Mesendoderm (in vitro differentiated cells): ENCODE measurements at regions not wholly inside any gene's neighbourhood (a gene's known extent, or its start where the extent isn't known, plus 50 kb on each side); places are given as distances from the start of the nearest gene placed in this dataset.

ENCODE experiments used
- DNase-seq: peaks from one replicate; pipeline ENCODE4 v3.0.0; 2013
- H2AK5ac ChIP-seq: 2 replicates; pipeline ENCODE4 v1.6.1; 2013; ENCODE audit warnings: low read length, inconsistent platforms
- H2BK120ac ChIP-seq: 2 replicates; pipeline ENCODE4 v1.6.1; 2013; ENCODE audit warnings: low read depth, mild to moderate bottlenecking, low read length, moderate library complexity, mixed read lengths
- H2BK15ac ChIP-seq: replicated peaks from 2 replicates; pipeline ENCODE4 v1.6.1; 2013; ENCODE audit warnings: low read depth, mild to moderate bottlenecking, moderate library complexity
- H2BK5ac ChIP-seq: 2 replicates; pipeline ENCODE4 v1.6.1; 2013; ENCODE audit warnings: low read length, inconsistent platforms
- H3K18ac ChIP-seq: 2 replicates; pipeline ENCODE4 v1.6.1; 2013; ENCODE audit warnings: mild to moderate bottlenecking, low read length, mixed read lengths
- H3K23ac ChIP-seq: one replicate; pipeline ENCODE4 v1.6.1; 2013; ENCODE audit warnings: low read length
- H3K27ac ChIP-seq: 2 replicates; pipeline ENCODE4 v1.5.1; 2013; ENCODE audit warnings: low read depth, mild to moderate bottlenecking, inconsistent platforms, low read length, moderate library complexity
- H3K27me3 ChIP-seq: 2 replicates; pipeline ENCODE4 v1.6.1; 2013; ENCODE audit warnings: low read length, control low read depth, mild to moderate bottlenecking, inconsistent platforms; ENCODE audit not compliant: insufficient read depth, poor library complexity
- H3K36me3 ChIP-seq: 2 replicates; pipeline ENCODE4 v1.6.1; 2013; ENCODE audit warnings: low read length, inconsistent platforms; ENCODE audit not compliant: control insufficient read depth, insufficient read depth
- H3K4ac ChIP-seq: one replicate; pipeline ENCODE4 v1.6.1; 2013; ENCODE audit warnings: low read depth, mild to moderate bottlenecking, low read length, moderate library complexity
- H3K4me1 ChIP-seq: 2 replicates; pipeline ENCODE4 v1.6.1; 2013; ENCODE audit warnings: low read depth, low read length, inconsistent platforms; ENCODE audit not compliant: control insufficient read depth
- H3K4me2 ChIP-seq: 2 replicates; pipeline ENCODE4 v1.6.1; 2013; ENCODE audit warnings: low read length
- H3K4me3 ChIP-seq: 2 replicates; pipeline ENCODE4 v1.5.1; 2013; ENCODE audit warnings: mild to moderate bottlenecking, low read length
- H3K56ac ChIP-seq: one replicate; pipeline ENCODE4 v1.6.1; 2013; ENCODE audit warnings: low read length
- H3K79me1 ChIP-seq: 2 replicates; pipeline ENCODE4 v1.6.1; 2013; ENCODE audit warnings: low read length, inconsistent platforms
- H3K79me2 ChIP-seq: 2 replicates; pipeline ENCODE4 v1.6.1; 2013; ENCODE audit warnings: mild to moderate bottlenecking, low read length; ENCODE audit not compliant: control insufficient read depth, insufficient read depth
- H3K9ac ChIP-seq: 2 replicates; pipeline ENCODE4 v1.6.1; 2013; ENCODE audit warnings: low read length, inconsistent platforms
- H4K5ac ChIP-seq: one replicate; pipeline ENCODE4 v1.6.1; 2013; ENCODE audit warnings: low read length
- H4K8ac ChIP-seq: one replicate; pipeline ENCODE4 v1.6.1; 2013; ENCODE audit warnings: low read depth, mild to moderate bottlenecking, control low read depth, low read length, moderate library complexity
- WGBS: extraction: QIAGEN DNeasy Blood & Tissue Kit; methylation state at CpG from one replicate; pipeline ENCODE4 v1.1.7; 2013; ENCODE audit warnings: low lambda C conversion rate, missing lambda C conversion rate; ENCODE audit not compliant: insufficient coverage; ENCODE audit errors: extremely low coverage; 5-methylcytosine and 5-hydroxymethylcytosine counted together

GRCh38 chr10:29932991-29933390 is 126.4 kb downstream of the JCAD start:
- H2BK15ac ChIP-seq: no peak overlapping the region
- no peak overlapping the region for H3K4me3 ChIP-seq
- no peak overlapping the region for H3K18ac ChIP-seq
- H3K4me1 ChIP-seq: no peaks in the 10 kb centered on the region
- no peak overlapping the region for H3K4ac ChIP-seq
- no peak overlapping the region for H3K23ac ChIP-seq
- H2BK120ac ChIP-seq: no peak overlapping the region
- H3K27ac ChIP-seq: no peak overlapping the region
- no peak overlapping the region for H3K9ac ChIP-seq
- H2BK5ac ChIP-seq: no peak overlapping the region
- H3K4me2 ChIP-seq: no peak overlapping the region
- H4K5ac ChIP-seq: no peak overlapping the region
- H2AK5ac ChIP-seq: no peak overlapping the region
- no peaks in the 10 kb centered on the region for H3K27me3 ChIP-seq
- no peak overlapping the region for H4K8ac ChIP-seq
- H3K56ac ChIP-seq: no peak overlapping the region
- no peaks in the 10 kb centered on the region for H3K79me1 ChIP-seq
- DNase-seq: no peak
- WGBS: no CpG with 5 or more reads among the region's 4 CpGs
- H3K79me2 ChIP-seq: no peaks in the 10 kb centered on the region
- H3K36me3 ChIP-seq: no peaks in the 10 kb centered on the region

GRCh38 chr10:29931833-29932232 is 127.6 kb downstream of the JCAD start:
- Histone ChIP-seq H3K4ac (no peak overlapping the region), H3K27ac (no peak overlapping the region)
- WGBS: no CpG with 5 or more reads among the region's 2 CpGs

DNA sequence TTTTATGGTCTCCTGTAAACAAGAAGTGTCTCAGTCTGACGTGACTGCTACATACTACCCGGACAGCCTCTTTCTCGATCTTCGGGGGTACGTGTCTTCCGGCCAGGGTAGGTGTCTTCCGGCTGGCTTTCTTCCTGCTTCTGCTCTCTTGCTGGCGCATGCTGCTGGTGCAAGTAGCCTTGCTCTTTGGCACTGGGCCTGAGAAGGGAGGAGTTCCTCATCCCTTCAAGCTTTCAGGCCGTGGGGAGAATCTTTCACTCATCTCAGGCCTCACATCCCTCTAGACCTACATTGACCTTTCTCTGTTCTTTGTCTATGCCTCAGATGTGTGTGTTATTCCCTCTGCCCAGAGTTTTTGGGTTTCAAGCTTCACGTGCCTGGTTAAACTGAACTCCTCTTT is 130.4 kb downstream of the JCAD start:
- H3K9ac ChIP-seq: no peak overlapping the region
- no peak overlapping the region for H2BK5ac ChIP-seq
- H3K36me3 ChIP-seq: no peaks in the 10 kb centered on the region
- H2BK120ac ChIP-seq: no peak overlapping the region
- H3K4ac ChIP-seq: no peak overlapping the region
- H3K4me1 ChIP-seq: peaks cover 2% of the 10 kb centered on the region
- no peaks in the 10 kb centered on the region for H3K27me3 ChIP-seq
- H3K56ac ChIP-seq: no peak overlapping the region
- no CpG with 5 or more reads among the region's 10 CpGs for WGBS
- H3K79me2 ChIP-seq: no peaks in the 10 kb centered on the region
- no peak overlapping the region for H4K5ac ChIP-seq
- no peak overlapping the region for H3K18ac ChIP-seq
- H3K27ac ChIP-seq: no peak overlapping the region
- no peak for DNase-seq
- H2AK5ac ChIP-seq: no peak overlapping the region
- no peak overlapping the region for H3K4me3 ChIP-seq
- no peak overlapping the region for H4K8ac ChIP-seq
- no peaks in the 10 kb centered on the region for H3K79me1 ChIP-seq
- no peak overlapping the region for H2BK15ac ChIP-seq
- H3K23ac ChIP-seq: no peak overlapping the region
- no peak overlapping the region for H3K4me2 ChIP-seq

More at GRCh38 chr10:29931833-29932232, 127.6 kb downstream of the JCAD start:
- H4K8ac ChIP-seq: no peak overlapping the region
- no peak for DNase-seq
- H3K4me3 ChIP-seq: no peak overlapping the region
- H3K36me3 ChIP-seq: no peaks in the 10 kb centered on the region
- H3K23ac ChIP-seq: no peak overlapping the region
- no peak overlapping the region for H3K56ac ChIP-seq
- H2BK15ac ChIP-seq: no peak overlapping the region
- H4K5ac ChIP-seq: no peak overlapping the region
- H3K9ac ChIP-seq: no peak overlapping the region
- H3K79me2 ChIP-seq: no peaks in the 10 kb centered on the region
- no peaks in the 10 kb centered on the region for H3K79me1 ChIP-seq
- H2AK5ac ChIP-seq: no peak overlapping the region
- H2BK120ac ChIP-seq: no peak overlapping the region
- H3K4me2 ChIP-seq: no peak overlapping the region
- no peaks in the 10 kb centered on the region for H3K4me1 ChIP-seq
- no peak overlapping the region for H3K18ac ChIP-seq
- no peaks in the 10 kb centered on the region for H3K27me3 ChIP-seq
- no peak overlapping the region for H2BK5ac ChIP-seq

DNA sequence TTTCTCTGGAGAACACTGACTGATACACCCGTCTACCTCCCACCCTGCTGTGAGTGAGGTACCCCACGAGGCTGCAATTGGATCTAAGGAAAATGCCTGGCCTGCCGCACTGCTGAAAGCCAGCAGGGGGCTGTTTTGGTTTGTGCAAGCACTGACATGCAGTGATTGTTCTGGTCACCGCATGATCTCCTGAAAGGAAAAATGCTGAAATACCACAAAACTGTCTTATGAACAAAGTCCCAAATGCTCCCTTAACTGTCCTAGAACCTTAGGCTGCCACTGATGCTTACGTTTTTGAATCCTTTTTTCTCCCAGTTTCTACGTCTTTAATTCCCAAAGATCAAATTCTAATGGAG is 132.7 kb downstream of the JCAD start:
- no peak overlapping the region for H3K4me2 ChIP-seq
- no peak overlapping the region for H3K18ac ChIP-seq
- H2BK15ac ChIP-seq: no peak overlapping the region
- peaks cover 2% of the 10 kb centered on the region for H3K4me1 ChIP-seq
- peak overlapping the region; percentile 5 for H3K56ac ChIP-seq
- H3K23ac ChIP-seq: no peak overlapping the region
- no peak overlapping the region for H3K9ac ChIP-seq
- no peaks in the 10 kb centered on the region for H3K27me3 ChIP-seq
- peak; percentile 55 for DNase-seq
- no peak overlapping the region for H3K4me3 ChIP-seq
- no peak overlapping the region for H2BK5ac ChIP-seq
- no peaks in the 10 kb centered on the region for H3K79me2 ChIP-seq
- H3K79me1 ChIP-seq: no peaks in the 10 kb centered on the region
- H3K36me3 ChIP-seq: no peaks in the 10 kb centered on the region
- H3K27ac ChIP-seq: no peak overlapping the region
- H2BK120ac ChIP-seq: no peak overlapping the region
- H3K4ac ChIP-seq: no peak overlapping the region
- no peak overlapping the region for H4K5ac ChIP-seq
- no CpG with 5 or more reads among the region's 6 CpGs for WGBS
- no peak overlapping the region for H2AK5ac ChIP-seq
- no peak overlapping the region for H4K8ac ChIP-seq

DNA sequence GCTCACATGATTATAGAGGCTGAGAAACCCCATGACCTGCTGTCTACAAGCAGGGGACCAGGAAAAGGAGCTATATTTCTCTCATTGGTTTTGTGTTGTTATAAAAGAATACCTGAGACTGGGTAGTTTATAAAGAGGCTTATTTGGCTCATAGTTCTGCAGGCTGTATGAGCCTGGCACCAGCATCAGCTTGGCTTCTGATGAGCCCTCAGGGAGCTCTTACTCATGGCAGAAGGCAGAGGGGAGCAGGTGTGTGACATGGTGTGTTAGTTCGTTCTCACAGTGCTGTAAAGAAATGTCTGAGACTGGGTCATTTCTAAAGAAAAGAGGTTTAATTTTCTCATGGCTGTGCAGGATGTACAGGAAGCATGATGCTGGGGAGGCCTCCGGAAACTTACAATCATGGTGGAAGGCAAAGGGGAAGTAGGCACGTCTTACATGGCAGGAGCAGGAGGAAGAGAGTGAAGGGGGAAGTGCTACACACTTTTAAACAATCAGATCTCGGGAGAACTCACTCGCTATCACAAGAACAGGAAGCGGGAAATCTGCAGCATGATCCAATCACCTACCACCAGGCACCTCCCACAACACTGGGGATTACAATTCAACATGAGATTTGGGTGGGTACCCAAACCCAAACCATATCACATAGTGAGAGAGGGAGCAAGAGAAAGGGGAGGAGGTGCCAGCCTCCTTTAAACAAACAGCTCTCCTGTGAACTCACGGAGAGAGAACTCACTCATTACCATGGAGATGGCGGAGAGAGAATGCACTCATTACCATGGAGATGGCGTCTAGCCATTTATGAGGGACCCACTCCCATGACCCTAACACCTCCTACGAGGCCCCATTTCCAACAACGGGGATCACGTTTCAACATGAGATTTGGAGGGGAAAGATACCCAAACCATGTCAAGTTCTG is 133.4 kb downstream of the JCAD start:
- Histone ChIP-seq H3K36me3 (no peaks in the 10 kb centered on the region), H2BK15ac (no peak overlapping the region), H3K4me3 (no peak overlapping the region), H3K27ac (no peak overlapping the region), H4K8ac (no peak overlapping the region), H3K4ac (no peak overlapping the region), H2BK120ac (no peak overlapping the region), H3K79me2 (no peaks in the 10 kb centered on the region), H3K18ac (no peak overlapping the region), H4K5ac (no peak overlapping the region), H3K56ac (no peak overlapping the region), H3K4me2 (no peak overlapping the region), H2AK5ac (no peak overlapping the region), H3K79me1 (no peaks in the 10 kb centered on the region), H3K9ac (no peak overlapping the region), H2BK5ac (no peak overlapping the region), H3K4me1 (peaks cover 2% of the 10 kb centered on the region), H3K27me3 (no peaks in the 10 kb centered on the region), H3K23ac (no peak overlapping the region)
- WGBS: no CpG with 5 or more reads among the region's 12 CpGs
- DNase-seq: peak; percentile 49

- no peaks in the 10 kb centered on the region for H3K36me3 ChIP-seq
- no peak overlapping the region for H2AK5ac ChIP-seq
- no peak overlapping the region for H3K56ac ChIP-seq
- H3K4me2 ChIP-seq: no peak overlapping the region
- H3K79me2 ChIP-seq: no peaks in the 10 kb centered on the region
- H3K27ac ChIP-seq: no peak overlapping the region
- peaks cover 2% of the 10 kb centered on the region for H3K4me1 ChIP-seq
- no peak overlapping the region for H2BK15ac ChIP-seq
- no peaks in the 10 kb centered on the region for H3K79me1 ChIP-seq
- DNase-seq: no peak
- no peaks in the 10 kb centered on the region for H3K27me3 ChIP-seq
- H3K4me3 ChIP-seq: no peak overlapping the region
- no peak overlapping the region for H3K9ac ChIP-seq
- H2BK5ac ChIP-seq: no peak overlapping the region
- no peak overlapping the region for H3K18ac ChIP-seq
- H3K23ac ChIP-seq: no peak overlapping the region
- H4K8ac ChIP-seq: no peak overlapping the region
- no peak overlapping the region for H4K5ac ChIP-seq
- no peak overlapping the region for H2BK120ac ChIP-seq
- H3K4ac ChIP-seq: no peak overlapping the region
- WGBS: no CpG with 5 or more reads among the region's 3 CpGs
Measured at GRCh38 chr10:29924436-29924835, 134.9 kb downstream of the JCAD start.
